ENCODE measurements at regions not wholly inside any gene's neighbourhood (a gene's known extent, or its start where the extent isn't known, plus 50 kb on each side); places are given as distances from the start of the nearest gene placed in this dataset.

DNA sequence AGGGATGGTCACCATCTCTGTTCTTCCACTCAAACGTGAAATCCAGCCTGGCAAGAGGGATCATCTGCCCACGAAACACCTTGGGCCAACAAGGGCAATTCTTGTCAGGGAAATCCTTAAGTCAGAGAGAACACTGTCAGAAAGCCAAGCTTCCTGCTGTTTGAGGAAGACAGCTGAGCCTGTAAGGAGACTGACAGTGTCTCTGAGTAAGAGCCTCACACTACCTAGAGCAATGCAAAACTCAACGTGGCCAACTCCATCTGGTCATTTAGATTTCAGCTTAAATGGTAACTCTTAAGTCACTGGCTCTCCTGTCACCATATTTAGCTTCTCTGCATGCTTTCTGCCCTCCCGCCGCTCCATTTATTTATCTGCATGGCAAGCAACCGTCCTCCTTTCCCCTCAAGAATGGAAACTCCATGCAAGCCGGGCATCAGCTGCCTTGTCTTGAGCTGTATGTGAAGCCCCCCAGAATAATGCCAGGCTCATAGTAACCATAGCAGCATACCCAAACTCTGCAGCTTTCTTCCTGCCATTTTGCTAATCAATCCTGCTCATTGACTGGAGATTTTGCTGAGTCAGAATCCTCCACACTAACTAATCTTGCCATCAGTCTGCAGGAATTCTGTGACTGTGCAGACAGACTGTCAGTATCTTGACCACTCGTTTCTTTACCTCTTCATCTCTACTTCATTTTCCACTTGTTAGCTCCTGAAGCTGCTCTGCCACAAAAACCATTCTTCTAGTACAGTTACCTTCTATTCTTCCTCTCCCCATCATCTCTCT is 159.8 kb downstream of the IRS2 start:
- no peak for TF ChIP-seq POLR2A (IDR thresholded peaks at IDR 0.05)
- TF ChIP-seq, protein P1, sequence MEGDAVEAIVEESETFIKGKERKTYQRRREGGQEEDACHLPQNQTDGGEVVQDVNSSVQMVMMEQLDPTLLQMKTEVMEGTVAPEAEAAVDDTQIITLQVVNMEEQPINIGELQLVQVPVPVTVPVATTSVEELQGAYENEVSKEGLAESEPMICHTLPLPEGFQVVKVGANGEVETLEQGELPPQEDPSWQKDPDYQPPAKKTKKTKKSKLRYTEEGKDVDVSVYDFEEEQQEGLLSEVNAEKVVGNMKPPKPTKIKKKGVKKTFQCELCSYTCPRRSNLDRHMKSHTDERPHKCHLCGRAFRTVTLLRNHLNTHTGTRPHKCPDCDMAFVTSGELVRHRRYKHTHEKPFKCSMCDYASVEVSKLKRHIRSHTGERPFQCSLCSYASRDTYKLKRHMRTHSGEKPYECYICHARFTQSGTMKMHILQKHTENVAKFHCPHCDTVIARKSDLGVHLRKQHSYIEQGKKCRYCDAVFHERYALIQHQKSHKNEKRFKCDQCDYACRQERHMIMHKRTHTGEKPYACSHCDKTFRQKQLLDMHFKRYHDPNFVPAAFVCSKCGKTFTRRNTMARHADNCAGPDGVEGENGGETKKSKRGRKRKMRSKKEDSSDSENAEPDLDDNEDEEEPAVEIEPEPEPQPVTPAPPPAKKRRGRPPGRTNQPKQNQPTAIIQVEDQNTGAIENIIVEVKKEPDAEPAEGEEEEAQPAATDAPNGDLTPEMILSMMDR (IDR thresholded peaks at IDR 0.05) = no peak
- Histone ChIP-seq H3K27me3 (no peaks in the 10 kb centered on the region), H3K4me1 (no peaks in the 10 kb centered on the region), H3K27ac (no peak overlapping the region), H3K4me3 (no peak overlapping the region), H3K9me3 (no peaks in the 10 kb centered on the region), H3K36me3 (ENCODE audit: low read depth, missing control alignments) (no peaks in the 10 kb centered on the region)
- no peak for DNase-seq
- WGBS, 2 donors = 75 to 77% methylated on average over 8 of the region's 8 CpGs
- intact Hi-C loops (cut with DNase I; ENCODE audit: low total_unique reads) = no loop called here

DNA sequence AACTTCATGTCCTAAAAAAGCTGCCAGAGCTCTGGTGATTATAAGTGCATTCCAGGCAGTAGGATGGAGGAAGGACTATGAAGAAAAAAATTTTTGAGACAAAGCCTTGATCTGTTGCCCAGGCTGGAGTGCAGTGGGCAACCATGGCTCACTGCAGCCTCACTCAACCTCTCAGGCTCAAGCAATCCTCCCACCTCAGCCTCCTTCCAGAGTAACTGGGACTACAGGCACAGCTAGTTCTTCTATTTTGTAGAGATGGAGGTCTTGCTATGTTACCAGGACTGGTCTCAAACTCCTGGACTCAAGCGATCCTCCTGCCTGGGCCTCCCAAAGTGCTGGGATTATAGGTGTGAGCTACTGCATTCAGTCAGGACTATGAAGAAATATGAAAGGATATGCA is 161.2 kb downstream of the IRS2 start:
- Histone ChIP-seq H3K36me3 (ENCODE audit: low read depth, missing control alignments) (no peaks in the 10 kb centered on the region), H3K27ac (no peak overlapping the region)
- intact Hi-C loops (cut with DNase I; ENCODE audit: low total_unique reads) = no loop called here

DNA sequence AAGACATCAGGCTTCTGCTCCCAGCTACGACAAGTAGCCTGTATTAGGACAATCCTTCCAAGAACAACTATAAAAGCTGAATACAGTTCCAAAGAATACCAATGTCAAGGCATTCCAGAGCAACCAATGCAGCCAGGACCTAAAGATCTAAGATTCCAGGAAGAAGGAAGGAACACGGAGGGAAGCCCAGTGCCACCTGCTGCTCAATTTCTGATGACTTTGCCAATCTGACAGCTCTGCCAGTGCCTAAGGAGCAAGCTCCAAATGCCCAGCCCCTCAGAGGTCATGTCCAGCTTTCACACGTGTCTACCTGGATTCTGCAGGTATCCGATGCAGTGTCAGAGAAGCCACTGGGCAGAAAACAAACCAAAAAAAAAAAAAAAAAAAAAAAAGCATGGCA is 164.4 kb downstream of the IRS2 start:
- no peak for DNase-seq
- Histone ChIP-seq H3K4me1 (no peaks in the 10 kb centered on the region), H3K9me3 (no peaks in the 10 kb centered on the region), H3K27me3 (no peaks in the 10 kb centered on the region), H3K27ac (no peak overlapping the region), H3K36me3 (ENCODE audit: low read depth, missing control alignments) (no peaks in the 10 kb centered on the region), H3K4me3 (no peak overlapping the region)
- intact Hi-C loops (cut with DNase I; ENCODE audit: low total_unique reads) = no loop called here
- WGBS, 2 donors = 88 to 94% methylated on average over 4 of the region's 4 CpGs
- TF ChIP-seq, protein P1 (IDR thresholded peaks at IDR 0.05) = no peak
- TF ChIP-seq POLR2A (IDR thresholded peaks at IDR 0.05) = no peak

More for the DNA sequence above, 161.2 kb downstream of the IRS2 start:
- DNase-seq = no peak
- WGBS, 2 donors = 63 to 90% methylated on average over 1 of the region's 1 CpG
- Histone ChIP-seq H3K9me3 (no peaks in the 10 kb centered on the region), H3K4me3 (no peak overlapping the region), H3K27me3 (no peaks in the 10 kb centered on the region), H3K4me1 (no peaks in the 10 kb centered on the region)
- TF ChIP-seq, protein P1 (IDR thresholded peaks at IDR 0.05) = no peak
- TF ChIP-seq POLR2A (IDR thresholded peaks at IDR 0.05) = no peak

DNA sequence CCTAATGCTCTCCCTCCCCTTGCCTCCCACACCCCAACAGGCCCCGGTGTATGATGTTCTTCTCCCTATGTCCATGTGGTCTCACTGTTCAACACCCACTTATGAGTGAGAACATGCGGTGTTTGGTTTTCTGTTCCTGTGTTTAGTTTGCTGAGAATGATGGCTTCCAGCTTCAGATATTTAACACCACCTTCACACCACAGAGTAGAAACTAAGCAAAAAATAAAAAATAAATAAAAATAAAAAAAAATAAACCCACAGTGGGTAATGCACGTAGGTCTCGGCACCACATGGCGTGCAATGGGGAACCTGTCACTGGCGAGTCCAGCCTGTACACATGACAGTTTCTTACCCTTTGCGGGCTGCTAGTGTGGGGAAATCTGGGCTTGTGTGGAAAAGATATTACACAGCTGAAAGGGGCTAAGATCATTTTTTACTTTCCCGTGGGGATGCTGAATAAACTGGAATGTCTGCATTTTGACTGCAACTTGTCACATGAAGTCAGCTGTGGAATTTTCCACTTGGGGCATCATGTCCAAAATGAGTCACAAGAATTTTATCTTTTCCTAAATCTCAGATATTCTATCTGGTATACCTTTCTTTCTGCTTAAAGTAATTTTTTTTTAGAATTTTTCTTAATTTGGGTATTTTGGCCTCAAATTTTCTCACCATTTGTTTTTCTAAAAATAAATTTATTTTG is 170.5 kb downstream of the IRS2 start:
- H3K4me3 ChIP-seq = no peak overlapping the region
- DNase-seq = no peak
- no peaks in the 10 kb centered on the region for H3K9me3 ChIP-seq
- no peaks in the 10 kb centered on the region for H3K36me3 ChIP-seq (ENCODE audit: low read depth, missing control alignments)
- no peaks in the 10 kb centered on the region for H3K27me3 ChIP-seq
- H3K4me1 ChIP-seq = no peaks in the 10 kb centered on the region
- H3K27ac ChIP-seq = no peak overlapping the region
- TF ChIP-seq, protein P1 (IDR thresholded peaks at IDR 0.05) = no peak
- TF ChIP-seq POLR2A (IDR thresholded peaks at IDR 0.05) = no peak
- intact Hi-C loops (cut with DNase I; ENCODE audit: low total_unique reads) = no loop called here
- WGBS, 2 donors = 85 to 88% methylated on average over 8 of the region's 8 CpGs
